ENCODE measurements at regions not wholly inside any gene's neighbourhood (a gene's known extent, or its start where the extent isn't known, plus 50 kb on each side); places are given as distances from the start of the nearest gene placed in this dataset.

- no peak for DNase-seq
Measured at GRCh38 chr1:229981736-229982135, 85.3 kb upstream of the GALNT2 start.

GRCh38 chr1:229984310-229984991 is 82.6 kb upstream of the GALNT2 start:
- DNase-seq: no peak

- no peak for DNase-seq
Measured at GRCh38 chr1:229984992-229985612, 81.9 kb upstream of the GALNT2 start.

- DNase-seq: no peak
Measured at GRCh38 chr1:229985613-229986010, 81.4 kb upstream of the GALNT2 start.

GRCh38 chr1:229986737-229987337 is 80.2 kb upstream of the GALNT2 start:
- DNase-seq: no peak

GRCh38 chr1:229987953-229988352 is 79.1 kb upstream of the GALNT2 start:
- no peak for DNase-seq

- no peak for DNase-seq
Measured at GRCh38 chr1:229988534-229988933, 78.5 kb upstream of the GALNT2 start.

- DNase-seq: no peak
Measured at GRCh38 chr1:229989591-229990248, 77.3 kb upstream of the GALNT2 start.

GRCh38 chr1:229990326-229990725 is 76.7 kb upstream of the GALNT2 start:
- no peak for DNase-seq

- DNase-seq: no peak
Measured at GRCh38 chr1:229991104-229991513, 75.9 kb upstream of the GALNT2 start.

GRCh38 chr1:229991724-229992333 is 75.2 kb upstream of the GALNT2 start:
- no peak for DNase-seq

- no peak for DNase-seq
Measured at GRCh38 chr1:229993060-229993459, 74.0 kb upstream of the GALNT2 start.

GRCh38 chr1:229993894-229994293 is 73.1 kb upstream of the GALNT2 start:
- no peak for DNase-seq

- DNase-seq: no peak
Measured at GRCh38 chr1:229999004-229999670, 67.9 kb upstream of the GALNT2 start.

GRCh38 chr1:230000493-230001184 is 66.4 kb upstream of the GALNT2 start:
- no peak for DNase-seq

GRCh38 chr1:230002164-230002803 is 64.8 kb upstream of the GALNT2 start:
- DNase-seq: no peak

- DNase-seq: no peak
Measured at GRCh38 chr1:230003409-230003808, 63.6 kb upstream of the GALNT2 start.

GRCh38 chr1:230005040-230005439 is 62.0 kb upstream of the GALNT2 start:
- DNase-seq: no peak

- DNase-seq: no peak
Measured at GRCh38 chr1:230008721-230009120, 58.3 kb upstream of the GALNT2 start.

GRCh38 chr1:230009611-230010313 is 57.3 kb upstream of the GALNT2 start:
- DNase-seq: no peak
